GM12873 (cell line): ENCODE measurements at regions not wholly inside any gene's neighbourhood (a gene's known extent, or its start where the extent isn't known, plus 50 kb on each side); places are given as distances from the start of the nearest gene placed in this dataset.

Source experiments
- TF ChIP-seq, protein P1 (sequence below): IDR thresholded peaks from 2 replicates; pipeline ENCODE4 v1.5.1; 2012; ENCODE audit warnings: low read depth, mild to moderate bottlenecking, moderate library complexity, low read length, control low read depth; ENCODE audit not compliant: insufficient read depth; ENCODE audit errors: missing control alignments

GRCh38 chr1:192518700-192519099, 56.9 kb upstream of the RGS1 start:
- TF ChIP-seq, protein P1, sequence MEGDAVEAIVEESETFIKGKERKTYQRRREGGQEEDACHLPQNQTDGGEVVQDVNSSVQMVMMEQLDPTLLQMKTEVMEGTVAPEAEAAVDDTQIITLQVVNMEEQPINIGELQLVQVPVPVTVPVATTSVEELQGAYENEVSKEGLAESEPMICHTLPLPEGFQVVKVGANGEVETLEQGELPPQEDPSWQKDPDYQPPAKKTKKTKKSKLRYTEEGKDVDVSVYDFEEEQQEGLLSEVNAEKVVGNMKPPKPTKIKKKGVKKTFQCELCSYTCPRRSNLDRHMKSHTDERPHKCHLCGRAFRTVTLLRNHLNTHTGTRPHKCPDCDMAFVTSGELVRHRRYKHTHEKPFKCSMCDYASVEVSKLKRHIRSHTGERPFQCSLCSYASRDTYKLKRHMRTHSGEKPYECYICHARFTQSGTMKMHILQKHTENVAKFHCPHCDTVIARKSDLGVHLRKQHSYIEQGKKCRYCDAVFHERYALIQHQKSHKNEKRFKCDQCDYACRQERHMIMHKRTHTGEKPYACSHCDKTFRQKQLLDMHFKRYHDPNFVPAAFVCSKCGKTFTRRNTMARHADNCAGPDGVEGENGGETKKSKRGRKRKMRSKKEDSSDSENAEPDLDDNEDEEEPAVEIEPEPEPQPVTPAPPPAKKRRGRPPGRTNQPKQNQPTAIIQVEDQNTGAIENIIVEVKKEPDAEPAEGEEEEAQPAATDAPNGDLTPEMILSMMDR = no peak

DNA sequence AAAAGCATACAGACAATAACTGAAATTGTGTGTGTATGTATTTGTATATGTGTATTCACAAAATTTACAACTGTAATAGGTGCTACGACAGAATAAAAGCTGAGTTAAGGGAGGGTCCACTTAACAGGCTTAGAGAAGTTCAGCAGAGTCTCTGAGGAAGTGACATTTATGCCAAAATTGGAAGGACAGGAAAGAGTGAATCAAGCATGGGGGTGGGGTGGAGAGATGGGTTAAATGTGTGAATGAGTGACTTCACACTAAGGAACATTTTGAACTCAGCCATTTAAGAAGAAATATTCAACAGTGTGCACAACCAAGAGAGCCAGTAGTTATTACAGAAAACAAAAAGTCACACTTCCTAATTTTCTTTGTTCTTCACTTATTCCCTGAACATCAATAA, 53.8 kb upstream of the RGS1 start:
- TF ChIP-seq, protein P1 = no peak

DNA sequence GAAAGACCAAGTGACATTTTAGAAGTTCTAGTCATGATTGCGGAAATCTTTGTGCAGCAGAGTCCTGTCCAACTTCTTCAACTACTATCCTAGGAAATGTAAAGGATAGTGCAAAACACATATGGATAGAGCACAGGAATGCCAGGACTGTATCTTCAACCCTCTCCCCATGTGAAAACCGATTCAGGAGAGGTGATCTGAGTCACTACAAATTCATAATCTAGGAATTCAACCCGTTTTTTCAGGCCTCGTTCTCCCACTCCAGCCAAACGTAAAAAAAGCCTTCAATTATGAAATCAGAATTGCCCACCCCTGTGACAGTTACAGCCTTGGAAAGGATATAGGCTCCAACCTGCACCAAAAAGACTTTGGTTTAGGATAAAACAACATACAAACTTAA, 52.9 kb upstream of the RGS1 start:
- TF ChIP-seq, protein P1 = no peak

DNA sequence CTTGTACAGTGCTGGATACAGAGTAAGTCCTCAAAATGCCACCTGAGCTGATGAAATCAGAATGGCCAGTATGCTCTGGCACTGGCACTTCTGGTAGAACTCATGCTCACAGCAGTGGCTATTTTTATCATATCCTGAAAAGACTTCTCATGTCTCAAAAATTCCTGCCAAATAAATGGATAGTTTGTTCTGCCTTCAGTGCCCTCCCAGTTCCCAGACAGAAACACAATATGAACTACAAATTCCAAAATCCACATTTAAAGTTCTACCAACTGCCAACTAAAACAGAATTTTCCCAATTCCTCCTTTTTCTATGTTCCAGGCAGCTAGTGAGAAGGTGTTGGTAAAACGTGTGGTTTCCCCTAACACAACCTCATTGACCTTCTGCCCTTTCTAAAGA, 51.4 kb upstream of the RGS1 start:
- TF ChIP-seq, protein P1 = no peak
